GM06990 (cell line): ENCODE measurements at regions not wholly inside any gene's neighbourhood (a gene's known extent, or its start where the extent isn't known, plus 50 kb on each side); places are given as distances from the start of the nearest gene placed in this dataset.

Experiments used
- DNase-seq: peaks from one replicate; pipeline ENCODE4 v3.0.0-alpha.2; 2011; ENCODE audit not compliant: insufficient read length; ENCODE audit errors: extremely low read depth
- H3K27me3 ChIP-seq: replicated peaks from 2 replicates; pipeline ENCODE4 v1.6.0; 2011; ENCODE audit warnings: low read length; ENCODE audit not compliant: control insufficient read depth, insufficient read depth
- H3K36me3 ChIP-seq: 2 replicates; pipeline ENCODE4 v1.5.1; 2011; ENCODE audit warnings: low read length; ENCODE audit not compliant: control insufficient read depth, insufficient read depth
- H3K4me3 ChIP-seq: replicated peaks from 2 replicates; pipeline ENCODE4 v1.5.1; 2011; ENCODE audit warnings: low read depth, mild to moderate bottlenecking, control low read depth, low read length
- TF ChIP-seq, protein P1 (sequence below): IDR thresholded peaks from 2 replicates; pipeline ENCODE4 v1.5.1; 2011; ENCODE audit warnings: low read length, control low read depth, mild to moderate bottlenecking, inconsistent platforms; ENCODE audit not compliant: insufficient read depth, poor library complexity, severe bottlenecking

DNA sequence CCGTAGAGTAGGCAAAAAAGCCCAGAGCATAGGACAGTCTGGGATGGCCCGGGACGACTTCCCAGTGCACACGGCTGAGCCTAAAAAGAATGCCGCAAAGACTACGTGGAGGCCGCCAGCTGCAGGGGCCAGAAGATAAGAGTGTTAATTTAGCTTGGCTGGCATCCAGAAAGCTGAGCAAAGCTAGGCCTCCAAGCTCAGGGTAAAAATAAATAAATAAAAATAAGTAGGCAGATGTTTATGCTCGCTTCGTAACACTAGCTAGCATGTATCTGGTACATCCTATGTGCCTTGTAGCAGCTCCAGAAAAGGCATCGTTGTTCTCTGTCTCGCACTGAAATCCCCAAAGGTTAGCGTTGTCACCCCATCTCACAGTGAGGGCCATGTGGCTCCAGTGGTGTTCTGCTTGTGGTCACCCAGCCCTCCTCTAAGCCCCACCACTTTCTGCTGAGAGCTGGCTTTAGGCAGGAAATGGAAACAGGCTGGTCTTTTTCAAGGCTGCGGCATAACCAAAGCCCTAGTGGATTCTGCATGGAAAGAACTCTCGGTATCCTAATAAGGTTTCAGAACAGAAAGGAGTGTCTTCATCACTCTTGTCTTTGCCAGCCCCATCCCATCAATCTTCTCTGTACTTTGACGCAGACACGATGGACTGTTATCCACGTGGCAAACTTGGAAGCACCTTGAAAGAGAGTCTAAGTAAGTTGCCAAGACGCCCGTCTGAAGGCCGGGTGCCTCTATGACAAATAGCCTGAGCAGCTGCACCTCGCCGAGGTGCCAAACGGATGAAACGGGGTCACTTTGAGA lies 58.1 kb upstream of the MEF2A start:
- TF ChIP-seq, protein P1, sequence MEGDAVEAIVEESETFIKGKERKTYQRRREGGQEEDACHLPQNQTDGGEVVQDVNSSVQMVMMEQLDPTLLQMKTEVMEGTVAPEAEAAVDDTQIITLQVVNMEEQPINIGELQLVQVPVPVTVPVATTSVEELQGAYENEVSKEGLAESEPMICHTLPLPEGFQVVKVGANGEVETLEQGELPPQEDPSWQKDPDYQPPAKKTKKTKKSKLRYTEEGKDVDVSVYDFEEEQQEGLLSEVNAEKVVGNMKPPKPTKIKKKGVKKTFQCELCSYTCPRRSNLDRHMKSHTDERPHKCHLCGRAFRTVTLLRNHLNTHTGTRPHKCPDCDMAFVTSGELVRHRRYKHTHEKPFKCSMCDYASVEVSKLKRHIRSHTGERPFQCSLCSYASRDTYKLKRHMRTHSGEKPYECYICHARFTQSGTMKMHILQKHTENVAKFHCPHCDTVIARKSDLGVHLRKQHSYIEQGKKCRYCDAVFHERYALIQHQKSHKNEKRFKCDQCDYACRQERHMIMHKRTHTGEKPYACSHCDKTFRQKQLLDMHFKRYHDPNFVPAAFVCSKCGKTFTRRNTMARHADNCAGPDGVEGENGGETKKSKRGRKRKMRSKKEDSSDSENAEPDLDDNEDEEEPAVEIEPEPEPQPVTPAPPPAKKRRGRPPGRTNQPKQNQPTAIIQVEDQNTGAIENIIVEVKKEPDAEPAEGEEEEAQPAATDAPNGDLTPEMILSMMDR = no peak
- DNase-seq = no peak
- Histone ChIP-seq H3K27me3 (no peaks in the 10 kb centered on the region), H3K36me3 (no peaks in the 10 kb centered on the region), H3K4me3 (peak overlapping the region; percentile 15)

DNA sequence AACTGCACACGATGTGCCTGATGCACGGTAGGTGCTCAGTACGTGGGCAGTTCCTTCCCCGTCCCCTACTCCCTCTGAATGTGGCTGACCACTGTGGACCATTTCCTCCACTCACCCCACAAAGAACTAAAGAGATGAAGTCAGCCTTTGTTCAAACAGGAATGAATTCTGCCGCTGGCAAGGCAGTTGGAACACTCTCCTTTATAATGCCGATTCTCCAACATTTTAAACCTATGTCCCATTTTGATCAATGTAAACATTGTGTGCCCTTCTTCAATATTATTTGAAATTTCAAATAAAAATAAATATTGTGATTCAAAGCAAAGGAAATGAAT lies 57.5 kb upstream of the MEF2A start:
- Histone ChIP-seq H3K36me3 (no peaks in the 10 kb centered on the region), H3K4me3 (peak overlapping the region; percentile 13), H3K27me3 (no peaks in the 10 kb centered on the region)
- TF ChIP-seq, protein P1 = no peak
- no peak for DNase-seq

DNA sequence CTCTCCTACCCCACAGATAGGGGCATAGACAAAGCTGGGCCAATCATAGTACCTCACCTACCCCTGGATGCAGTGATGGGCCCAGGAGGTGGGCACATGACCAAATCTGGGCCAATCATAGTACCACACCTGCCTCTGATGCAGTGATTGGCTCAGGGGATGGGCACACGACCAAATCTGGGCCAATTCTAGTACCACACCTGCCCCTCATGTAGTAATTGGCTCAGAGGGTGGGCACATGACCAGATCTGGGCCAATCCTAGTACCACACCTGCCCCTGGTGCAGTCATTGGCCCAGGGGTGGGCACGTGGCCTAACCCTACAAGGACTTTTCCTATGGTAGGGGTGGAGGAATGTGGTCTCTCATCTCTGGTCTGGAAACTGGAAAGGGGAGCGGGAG lies 56.9 kb upstream of the MEF2A start:
- Histone ChIP-seq H3K27me3 (no peaks in the 10 kb centered on the region), H3K4me3 (peak overlapping the region; percentile 42), H3K36me3 (no peaks in the 10 kb centered on the region)
- TF ChIP-seq, protein P1 = no peak
- DNase-seq = no peak

- DNase-seq = no peak
- TF ChIP-seq, protein P1 = no peak
- Histone ChIP-seq H3K4me3 (peak overlapping the region; percentile 42), H3K27me3 (no peaks in the 10 kb centered on the region), H3K36me3 (no peaks in the 10 kb centered on the region)
Measured at GRCh38 chr15:99509686-99510461, 55.9 kb upstream of the MEF2A start.

- Histone ChIP-seq H3K27me3 (no peaks in the 10 kb centered on the region), H3K4me3 (peak overlapping the region; percentile 53), H3K36me3 (no peaks in the 10 kb centered on the region)
- DNase-seq = no peak
- TF ChIP-seq, protein P1 = no peak
Measured at GRCh38 chr15:99511531-99511865, 54.3 kb upstream of the MEF2A start.
